CD4-positive, alpha-beta T cell treated with Interferon alpha-2 for 1 hour (primary cell): ENCODE measurements at regions not wholly inside any gene's neighbourhood (a gene's known extent, or its start where the extent isn't known, plus 50 kb on each side); places are given as distances from the start of the nearest gene placed in this dataset.
"Not testable (repeated sequence)": the region's sequence is repeated elsewhere in the genome, so short reads cannot be mapped to it uniquely, and the experiment has no call there.

ENCODE experiments used
- DNase-seq, 2 donors: peaks; one replicate each; pipeline ENCODE4 v3.0.0-alpha.2; 2020 to 2022

DNA sequence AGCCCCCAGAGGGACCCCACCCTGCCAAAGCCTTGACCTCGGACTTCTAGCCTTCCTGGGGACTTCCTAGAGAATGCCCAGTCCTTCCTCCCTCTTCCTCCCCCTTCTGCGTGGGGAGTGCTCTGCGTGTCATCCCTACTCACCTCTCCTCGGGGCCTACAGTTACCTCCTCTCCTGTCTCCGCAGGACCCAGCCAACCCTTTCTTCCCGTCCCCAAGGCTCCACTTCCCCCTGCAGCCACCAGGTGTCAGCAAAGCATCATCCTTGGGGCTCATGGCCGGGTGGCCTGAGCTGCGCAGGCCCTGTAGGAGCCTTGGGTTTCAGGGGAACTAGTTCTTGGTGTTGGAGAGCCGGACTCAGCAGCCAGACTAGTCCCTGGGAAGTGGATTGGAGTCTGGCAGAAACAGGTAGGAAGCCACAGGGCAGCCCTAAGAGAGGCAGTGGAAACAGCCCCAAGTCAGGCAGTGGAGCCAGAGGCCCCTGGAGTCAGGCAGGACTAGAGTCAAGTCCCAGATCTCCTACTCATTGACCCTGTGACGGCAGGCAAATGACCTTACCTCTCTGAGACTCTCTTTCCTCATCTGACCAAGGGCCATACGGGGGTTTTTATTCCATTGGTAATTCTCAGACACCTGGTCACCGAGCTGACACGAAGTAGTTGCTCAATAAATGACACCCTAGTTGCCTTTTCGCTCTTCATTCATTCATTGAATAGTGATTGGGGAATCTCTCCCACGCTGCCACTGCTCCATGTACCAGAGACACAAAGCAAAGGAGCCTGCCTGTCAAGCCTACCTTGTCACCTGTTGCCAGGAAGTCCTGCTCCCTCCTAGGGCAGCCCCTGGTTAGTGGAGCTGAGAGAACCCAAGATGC, 101.8 kb upstream of the GRK3 start:
- peak; percentile 68 to 72 for DNase-seq

DNA sequence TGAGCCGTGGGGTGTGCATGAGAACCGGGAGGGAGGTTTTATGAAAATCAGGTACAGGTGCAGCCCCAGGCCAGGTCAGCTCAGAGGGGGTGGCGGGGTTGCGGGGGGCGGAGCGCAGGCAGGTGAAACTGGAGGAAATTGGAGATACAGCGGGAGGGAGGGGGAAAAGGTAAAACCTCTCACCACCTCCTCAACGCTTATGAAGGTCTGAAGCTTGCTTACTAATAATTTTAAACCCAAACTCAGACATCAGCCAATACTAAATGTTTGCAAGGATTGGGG, 101.2 kb upstream of the GRK3 start:
- not testable (repeated sequence) for DNase-seq

DNA sequence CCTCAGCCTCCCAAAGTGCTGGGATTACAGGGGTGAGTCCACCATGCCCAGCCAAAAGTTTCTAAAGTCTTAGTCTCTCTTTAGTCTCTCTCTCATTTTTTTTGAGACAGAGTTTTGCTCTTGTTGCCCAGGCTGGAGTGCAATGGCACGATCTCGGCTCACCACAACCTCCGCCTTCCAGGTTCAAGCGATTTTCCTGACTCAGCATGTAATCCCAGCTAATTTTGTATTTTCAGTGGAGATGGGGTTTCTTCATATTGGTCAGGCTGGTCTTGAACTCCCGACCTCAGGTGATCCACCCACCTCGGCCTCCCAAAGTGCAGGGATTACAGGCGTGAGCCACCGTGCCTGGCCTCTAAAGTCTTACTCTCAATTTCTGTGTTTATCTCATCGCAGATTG, 100.1 kb upstream of the GRK3 start:
- not testable (repeated sequence) for DNase-seq

DNA sequence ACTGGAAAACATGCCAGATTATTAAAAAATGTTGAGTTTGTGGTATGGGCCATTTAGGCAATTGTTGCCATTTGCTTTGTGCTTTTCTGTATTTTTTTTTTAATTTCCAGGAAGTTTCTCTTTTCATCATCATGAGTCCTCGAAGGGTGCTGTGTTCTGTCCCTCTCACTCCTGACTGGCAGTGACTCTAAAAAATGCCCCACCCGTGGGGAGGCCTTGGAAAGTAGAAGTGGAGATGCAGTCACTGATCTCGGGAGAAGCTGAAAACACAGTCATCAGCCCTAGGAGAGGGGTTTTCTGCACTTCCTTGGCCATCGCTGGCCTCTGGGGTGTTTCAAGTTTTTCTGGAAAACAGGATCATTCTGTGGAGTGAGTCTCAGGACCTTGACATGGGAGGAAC, 98.5 kb upstream of the GRK3 start:
- no peak for DNase-seq

DNA sequence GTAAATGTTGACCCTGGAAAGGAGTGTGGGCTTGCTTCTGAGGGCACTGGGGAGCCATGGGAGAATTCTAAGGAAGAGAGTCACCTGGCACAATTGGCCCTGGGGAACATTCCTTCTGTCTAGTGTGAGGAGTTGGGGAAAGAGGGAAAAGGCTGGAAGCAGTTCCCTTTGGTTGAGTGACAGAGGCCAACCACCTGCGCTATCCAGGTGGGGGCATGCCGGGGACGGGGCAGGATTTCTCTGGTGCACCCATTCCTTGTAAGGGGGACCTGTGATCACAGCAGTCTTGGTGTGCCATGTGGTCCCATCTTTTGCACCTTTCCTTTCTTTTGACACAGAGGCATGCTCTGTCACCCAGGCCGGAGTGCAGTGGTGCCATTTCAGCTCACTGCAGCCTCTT, 92.1 kb upstream of the GRK3 start:
- no peak for DNase-seq

DNA sequence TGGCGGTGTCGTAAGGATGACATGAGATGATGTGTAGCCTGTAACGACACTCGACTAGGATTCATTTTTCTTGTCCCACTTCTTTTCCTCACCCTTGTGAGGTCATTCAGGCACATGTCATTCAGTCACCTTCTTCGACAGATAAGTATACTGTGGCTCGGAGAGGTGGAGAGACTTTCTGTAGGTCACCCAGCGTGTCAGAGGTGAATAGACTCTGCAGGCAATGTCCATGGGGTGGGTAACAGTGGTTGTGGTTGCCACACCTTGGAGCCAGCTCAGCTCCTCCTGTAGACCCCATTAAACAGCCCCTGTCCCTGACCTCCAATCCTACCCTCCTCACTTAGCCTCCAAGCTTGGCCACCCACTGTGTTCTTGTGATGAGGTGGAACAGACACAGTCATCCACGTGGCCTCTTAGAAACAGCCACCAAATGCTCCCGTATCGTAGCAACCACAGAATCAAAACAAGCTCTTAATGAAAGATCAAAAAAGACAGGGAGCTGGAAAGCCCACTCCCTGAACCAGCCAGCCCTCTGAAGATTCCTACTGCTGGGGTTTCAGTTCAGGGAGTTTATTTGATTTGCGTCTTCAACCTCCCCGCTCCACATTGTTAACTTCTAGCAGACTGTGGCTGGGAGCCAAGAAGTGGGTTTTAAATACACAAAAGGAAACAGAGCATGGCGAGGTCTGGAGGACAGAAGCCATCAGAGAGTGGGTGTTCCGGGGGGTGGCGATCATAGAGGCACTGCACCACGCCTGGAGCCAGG, 89.0 kb upstream of the GRK3 start:
- DNase-seq, result no peak

DNA sequence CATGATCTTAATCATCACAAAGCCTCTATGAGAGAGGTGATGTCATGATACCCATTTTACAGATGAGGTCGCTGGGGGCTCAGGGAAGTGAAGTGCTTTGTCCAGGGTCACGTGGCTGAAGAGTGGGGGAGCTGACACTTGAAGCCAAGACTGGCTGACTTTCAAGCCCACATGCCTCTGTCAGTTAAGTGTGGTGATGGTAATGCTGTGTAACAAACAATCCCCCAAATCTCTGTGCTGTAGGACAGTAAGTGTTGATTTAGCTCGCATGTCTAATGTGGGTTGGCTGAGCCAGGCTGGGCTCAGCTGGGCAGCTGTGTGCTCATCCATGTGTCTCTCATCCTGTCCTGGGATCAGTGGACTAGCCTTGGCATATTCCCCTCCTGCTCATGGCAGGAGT, 87.1 kb upstream of the GRK3 start:
- no peak for DNase-seq

DNA sequence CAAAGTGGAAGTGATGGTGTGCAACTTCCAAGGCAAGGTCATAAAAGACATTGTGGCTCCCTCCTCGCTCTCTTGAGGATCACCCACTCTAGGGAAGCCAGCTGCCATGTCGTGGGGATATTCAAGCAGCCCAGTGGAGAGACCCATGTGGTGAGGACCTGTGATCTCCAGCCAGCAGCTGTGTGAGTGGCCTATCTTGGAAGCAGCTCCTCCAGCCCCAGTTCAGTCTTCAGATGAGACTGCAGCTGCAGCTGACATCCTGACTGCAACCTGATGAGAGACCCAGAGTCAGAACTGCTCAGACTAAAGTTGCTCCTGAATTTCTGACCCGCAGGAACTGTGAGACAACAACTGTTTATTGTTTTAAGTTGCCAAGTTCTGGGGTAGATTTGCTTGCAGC, 86.4 kb upstream of the GRK3 start:
- DNase-seq, result no peak

DNA sequence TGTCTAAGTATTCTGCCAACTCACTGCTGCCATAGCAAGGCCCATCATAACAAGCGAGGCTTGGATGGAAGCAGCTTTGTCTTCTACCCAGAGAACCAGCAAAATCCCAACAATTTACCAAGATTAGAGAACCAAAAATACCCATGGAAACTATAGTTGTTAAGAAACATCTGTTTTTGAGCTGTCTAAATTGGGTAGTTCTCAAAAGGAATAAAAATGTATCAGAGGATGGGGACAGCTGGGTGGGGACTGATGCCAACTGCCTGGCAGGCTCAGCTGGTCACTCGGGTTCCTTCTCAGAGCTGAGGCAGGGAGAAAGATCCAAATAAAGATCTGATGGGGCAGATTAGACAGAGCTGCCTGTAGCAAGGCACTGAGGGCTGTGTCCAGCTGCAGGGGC, 85.9 kb upstream of the GRK3 start:
- no peak for DNase-seq

DNA sequence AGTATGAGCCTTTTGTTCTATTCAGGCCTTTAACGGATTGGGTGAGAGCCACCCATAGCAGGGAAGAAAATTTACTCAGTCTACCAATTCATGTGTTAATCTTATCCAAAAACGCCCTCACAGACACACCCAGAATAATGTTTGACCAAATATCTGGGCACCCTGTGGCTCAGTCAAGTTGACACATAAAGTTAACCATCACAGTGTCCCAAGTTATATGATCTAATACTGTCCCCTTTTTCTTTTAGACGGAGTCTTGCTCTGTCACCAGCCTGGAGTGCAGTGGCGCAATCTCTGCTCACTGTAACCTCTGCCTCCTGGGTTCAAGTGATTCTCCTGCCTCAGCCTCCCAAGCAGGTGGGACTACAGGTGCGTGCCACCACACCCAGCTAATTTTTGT, 83.6 kb upstream of the GRK3 start:
- not testable (repeated sequence) for DNase-seq

DNA sequence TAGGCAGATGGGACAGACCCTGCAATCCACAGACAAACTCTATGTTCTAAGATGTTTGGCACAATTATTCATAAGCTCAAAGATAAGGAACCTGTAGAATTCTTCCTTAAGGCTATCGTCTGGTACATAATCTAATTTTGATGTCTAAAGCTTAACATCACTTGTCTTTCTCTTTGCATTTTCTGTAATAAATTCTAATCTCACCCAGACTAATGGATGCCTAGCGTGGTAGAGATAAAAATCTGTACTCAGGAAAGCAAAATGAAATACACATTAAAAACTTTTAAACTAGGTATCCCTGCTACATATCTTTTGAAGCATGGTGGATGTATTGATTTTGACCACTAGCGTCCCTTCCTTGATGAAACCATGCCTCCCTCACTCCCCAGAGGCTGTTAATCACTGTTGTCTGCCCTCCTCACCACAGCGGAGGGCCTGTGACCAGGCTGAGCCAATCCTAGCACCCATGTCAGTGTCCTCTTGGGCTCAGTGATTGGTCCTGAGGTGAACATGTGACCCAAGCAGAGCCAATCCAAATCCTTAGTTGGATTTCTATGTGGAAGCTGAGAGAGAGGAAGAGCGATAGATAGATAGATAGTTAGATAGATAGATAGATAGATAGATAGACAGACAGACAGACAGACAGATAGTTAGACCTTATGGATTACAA, 82.2 kb upstream of the GRK3 start:
- DNase-seq, result no peak

DNA sequence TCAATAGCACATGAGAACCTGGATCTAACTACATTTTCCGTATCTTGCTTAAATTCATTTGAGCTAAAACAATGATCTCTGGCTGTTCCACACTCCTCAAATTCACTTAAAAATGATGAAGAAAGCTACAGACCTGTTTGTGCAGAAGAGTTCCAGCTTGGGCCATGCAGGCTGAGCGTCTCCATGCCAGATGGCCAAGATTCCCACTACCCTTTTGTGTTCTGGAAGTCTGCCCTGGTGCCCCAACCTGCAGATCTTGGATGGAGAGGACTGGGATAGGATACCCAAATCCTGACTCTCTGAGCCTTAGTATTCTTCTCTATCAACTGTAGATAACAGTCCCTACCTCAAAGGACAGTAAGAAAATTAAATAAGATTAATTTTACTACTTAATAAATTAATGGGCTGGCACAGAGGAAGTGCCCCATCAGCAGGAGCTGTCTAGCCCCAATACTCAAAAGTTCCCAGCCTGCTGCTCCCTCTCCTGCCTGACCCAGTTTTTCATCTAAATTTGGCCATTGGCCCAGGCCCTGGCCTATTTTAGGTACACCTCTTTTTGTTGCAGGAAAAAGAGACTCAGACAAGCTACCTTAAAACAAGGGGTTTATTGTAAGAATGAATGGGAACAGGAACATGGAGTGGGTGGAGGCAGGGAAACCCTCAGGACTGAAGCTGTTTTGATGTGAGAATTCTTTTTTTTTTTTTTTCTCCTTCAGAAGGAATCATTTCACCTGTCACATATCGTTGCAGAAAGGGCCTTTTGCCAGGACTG, 81.4 kb upstream of the GRK3 start:
- DNase-seq, result no peak

DNA sequence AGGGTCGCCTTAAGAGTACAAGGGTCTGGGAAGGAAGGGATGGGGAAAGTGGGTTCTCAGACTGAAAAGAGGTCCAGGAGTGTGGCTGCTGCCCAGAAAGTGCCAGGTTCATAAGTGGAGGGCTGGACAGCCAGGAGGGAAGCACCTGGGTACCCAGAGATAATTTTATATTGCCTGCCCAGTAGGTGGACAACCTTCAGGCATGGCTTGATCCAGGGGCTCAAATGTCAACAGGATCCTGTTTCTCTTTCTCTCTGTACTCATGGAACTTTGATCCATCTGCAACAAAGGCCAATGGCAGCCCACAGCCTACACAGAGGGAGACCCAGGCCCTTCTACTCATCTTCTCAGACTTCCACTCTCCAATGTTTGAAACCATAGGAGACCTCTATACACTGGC, 80.5 kb upstream of the GRK3 start:
- no peak for DNase-seq

DNA sequence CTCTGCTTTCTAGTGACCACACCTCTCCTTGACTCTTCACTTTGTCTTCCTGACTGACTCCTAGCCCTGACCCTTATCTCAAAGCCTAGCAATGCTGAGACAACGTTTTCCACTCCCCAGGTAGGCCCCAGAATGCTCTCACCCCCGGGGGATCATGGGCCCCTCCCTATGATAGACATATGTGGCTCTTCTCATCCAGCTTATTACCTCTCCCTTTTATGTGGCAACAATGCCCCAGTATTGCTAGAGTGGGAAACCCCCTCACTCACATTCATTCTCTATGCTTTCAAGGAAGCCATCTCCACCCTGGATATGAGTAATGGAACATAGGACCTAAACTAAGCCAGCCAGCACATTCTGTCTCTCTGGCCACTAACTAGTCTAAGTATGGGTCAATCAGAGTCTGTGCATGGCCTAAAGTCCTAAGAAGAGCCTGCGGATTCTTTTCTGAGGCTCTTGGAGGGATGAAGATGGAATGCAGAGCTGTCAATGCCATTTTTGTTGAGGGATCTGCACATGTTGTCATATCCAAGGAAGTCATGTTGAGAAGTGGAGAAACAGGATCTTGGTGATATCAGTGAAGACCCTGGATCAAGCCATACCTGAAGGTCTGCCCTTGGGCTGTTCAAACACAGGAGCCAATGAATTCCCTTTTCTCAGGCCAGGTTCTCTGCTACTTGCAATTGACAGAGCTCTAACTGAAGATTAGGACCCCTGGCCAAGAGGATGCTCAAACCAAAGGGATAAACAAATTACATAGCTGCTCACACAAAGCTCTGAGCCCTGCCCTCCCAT, 79.8 kb upstream of the GRK3 start:
- no peak for DNase-seq

DNA sequence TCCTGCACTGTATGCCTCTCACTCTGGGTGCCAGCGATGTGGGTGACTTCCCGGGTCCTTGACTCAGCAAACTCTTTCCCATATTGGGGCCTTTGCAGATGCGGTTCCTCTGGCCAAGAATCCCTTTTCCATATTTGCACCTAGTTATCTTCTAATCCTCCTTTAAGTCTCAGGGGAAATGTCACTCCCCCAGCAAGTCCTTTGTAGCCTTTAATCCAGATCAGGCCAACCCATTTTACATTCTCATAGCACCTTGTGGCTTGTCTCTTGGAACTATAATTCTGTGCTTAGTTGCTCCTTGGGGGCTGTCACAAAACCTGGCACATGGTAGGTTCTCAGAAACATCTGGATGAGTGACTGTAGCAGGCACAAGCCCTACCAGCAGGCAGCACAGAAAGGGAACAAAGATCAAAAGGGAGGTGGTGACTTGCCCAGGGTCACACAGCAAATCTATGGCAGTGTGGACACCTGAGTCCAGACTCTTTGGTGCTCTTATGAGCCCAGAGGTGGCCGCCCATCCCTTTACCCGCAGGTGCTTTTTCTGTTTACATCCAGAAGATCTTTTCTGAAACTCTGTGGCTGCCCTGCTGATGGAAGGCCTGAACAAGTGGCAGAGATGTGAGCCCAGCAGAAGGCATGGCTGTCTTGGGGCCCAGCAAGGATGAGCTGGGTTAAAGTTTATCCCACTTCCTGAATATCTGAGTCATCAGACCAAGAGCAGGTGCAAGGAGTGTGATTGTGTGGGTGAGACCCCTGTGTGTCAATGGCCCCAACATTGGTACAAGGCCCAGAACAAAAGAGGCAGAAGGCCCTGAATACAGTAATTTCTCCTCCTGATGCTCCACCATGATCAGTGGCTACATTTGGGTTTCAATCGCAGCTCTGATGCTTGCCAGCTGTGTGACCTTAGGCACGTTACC, 78.6 kb upstream of the GRK3 start:
- no peak for DNase-seq

DNA sequence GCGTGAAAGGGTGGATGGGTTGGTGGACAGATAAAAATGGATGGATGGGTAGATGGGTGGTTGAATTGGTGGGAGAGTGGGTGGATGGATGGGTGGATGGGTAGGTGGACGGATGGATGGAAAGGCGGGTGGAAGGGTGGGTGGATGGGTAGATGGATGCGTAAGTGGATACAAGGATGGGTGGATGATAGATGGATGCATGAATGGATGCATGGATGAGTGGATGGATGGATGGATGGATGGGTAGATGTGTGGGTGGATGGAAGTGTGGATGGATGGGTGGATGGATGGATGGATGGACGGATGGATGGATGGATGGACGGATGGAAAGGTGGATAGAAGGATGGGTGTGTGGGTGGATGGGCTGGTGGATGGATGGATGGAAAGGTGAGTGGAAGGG, 77.0 kb upstream of the GRK3 start:
- no peak for DNase-seq

DNA sequence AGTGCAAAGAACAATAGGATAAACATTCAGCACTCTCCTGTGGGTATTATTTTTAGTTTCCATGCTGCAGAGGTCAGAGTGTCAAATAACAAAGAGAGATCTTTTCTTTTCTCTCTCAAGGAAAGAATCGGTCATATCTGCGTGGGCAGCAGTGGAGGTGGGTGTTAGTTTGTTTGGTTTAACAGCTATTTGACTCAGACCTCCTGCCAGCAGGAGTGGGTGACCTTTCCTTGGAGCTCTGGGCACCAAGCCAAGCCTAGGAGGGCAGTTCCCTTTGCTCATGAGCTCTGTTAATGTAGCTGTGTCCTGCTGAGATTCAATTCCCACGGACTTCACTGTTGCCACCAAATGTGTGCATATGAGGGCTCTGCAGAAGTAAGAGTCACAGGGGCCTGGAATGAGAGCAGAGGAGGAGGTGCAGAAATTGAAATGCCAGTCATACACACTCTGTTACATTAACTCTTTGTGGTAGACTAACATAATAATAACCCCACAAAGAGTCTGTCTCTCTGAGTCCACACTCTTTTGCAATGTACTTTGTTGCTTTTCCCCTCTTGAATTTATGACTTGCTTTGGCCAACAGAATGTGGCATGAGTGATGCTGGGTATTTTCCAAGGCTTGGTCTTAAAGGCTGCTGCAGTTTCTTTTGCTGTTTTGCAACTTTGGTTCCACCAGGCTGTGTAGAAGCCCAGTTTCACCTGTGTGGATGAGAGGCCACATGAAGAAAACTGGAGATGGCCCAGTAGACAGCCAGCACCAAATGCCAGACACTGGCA, 76.0 kb upstream of the GRK3 start:
- DNase-seq, result no peak

DNA sequence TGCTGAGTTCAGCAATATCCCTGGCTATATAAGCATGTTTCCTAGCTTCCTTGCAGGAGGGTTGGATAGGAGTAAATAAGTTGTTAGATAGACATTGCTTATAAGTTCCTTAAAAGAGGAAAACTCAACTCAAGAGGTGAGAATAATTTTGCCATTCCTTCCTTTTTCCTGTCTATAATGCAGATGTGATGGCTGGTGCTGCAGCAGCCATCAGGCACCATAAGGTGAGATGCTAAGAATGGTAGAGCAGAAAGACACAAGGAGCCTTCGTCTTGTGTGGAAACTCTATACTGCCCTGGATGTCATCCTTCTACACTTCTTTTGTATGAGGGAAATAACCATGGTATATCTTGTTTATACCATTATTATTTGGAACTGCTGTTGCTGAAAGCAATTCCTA, 74.5 kb upstream of the GRK3 start:
- DNase-seq, result no peak

DNA sequence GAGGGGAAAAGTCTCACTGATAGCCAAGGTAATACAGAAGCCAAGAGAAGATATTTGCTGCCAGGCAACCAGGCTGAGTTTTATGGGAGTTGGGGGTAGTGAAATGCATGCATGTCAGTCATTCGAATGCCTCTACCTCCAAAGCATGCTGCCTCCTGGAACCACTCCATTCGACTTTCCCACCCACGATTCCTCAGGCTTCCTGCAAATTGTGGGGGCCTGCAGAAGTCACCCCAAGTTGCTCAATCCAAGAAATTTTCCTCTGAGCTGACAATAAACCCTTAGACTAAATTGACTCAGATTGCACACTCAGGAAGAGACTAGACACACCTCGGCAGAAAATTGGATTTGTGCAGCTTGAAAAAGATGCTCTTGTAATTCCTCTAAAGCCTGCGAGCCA, 73.6 kb upstream of the GRK3 start:
- DNase-seq, result no peak

DNA sequence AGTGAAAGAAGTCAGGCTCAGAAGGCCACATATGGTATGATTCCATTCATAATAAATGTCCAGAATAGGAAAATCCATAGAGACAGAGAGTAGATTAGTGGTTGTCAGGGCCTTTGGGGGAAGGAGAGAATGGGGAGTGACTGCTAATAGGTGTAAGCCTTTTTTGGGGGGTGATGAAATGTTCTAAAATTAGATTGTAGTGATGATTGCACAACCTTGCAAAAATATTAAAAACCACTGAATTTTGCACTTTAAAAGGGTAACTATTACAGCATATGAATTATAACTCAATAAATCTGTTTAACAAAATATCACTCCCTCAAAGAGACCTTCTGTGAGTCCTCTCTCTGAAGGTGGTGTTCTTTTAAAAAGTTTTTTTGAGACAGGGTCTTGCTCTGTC, 72.3 kb upstream of the GRK3 start:
- no peak for DNase-seq
